ENCODE measurements at regions not wholly inside any gene's neighbourhood (a gene's known extent, or its start where the extent isn't known, plus 50 kb on each side); places are given as distances from the start of the nearest gene placed in this dataset.

GRCh38 chr2:16152928-16153753 lies 212.8 kb downstream of the MYCN start:
- no peak for DNase-seq (ENCODE audit: low read depth)
- TF ChIP-seq CTCF (IDR thresholded peaks at IDR 0.05; ENCODE audit: control insufficient read depth, extremely low read depth, insufficient read depth), result no peak
- no peak overlapping the region for H3K4me3 ChIP-seq (ENCODE audit: low read depth, low read length)

- no peak for TF ChIP-seq CTCF (IDR thresholded peaks at IDR 0.05; ENCODE audit: control insufficient read depth, extremely low read depth, insufficient read depth)
- DNase-seq (ENCODE audit: low read depth), result no peak
- H3K4me3 ChIP-seq (ENCODE audit: low read depth, low read length), result no peak overlapping the region
These were observed 211.9 kb downstream of the MYCN start for GRCh38 chr2:16152071-16152927.

GRCh38 chr2:16151651-16152050 lies 211.3 kb downstream of the MYCN start:
- no peak for DNase-seq (ENCODE audit: low read depth)
- no peak for TF ChIP-seq CTCF (IDR thresholded peaks at IDR 0.05; ENCODE audit: control insufficient read depth, extremely low read depth, insufficient read depth)

GRCh38 chr2:16151281-16151570 lies 210.9 kb downstream of the MYCN start:
- H3K4me3 ChIP-seq (ENCODE audit: low read depth, low read length), result no peak overlapping the region
- TF ChIP-seq CTCF (IDR thresholded peaks at IDR 0.05; ENCODE audit: control insufficient read depth, extremely low read depth, insufficient read depth), result no peak
- no peak for DNase-seq (ENCODE audit: low read depth)

More at GRCh38 chr2:16151651-16152050, 211.3 kb downstream of the MYCN start:
- H3K4me3 ChIP-seq (ENCODE audit: low read depth, low read length), result no peak overlapping the region

- no peak overlapping the region for H3K4me3 ChIP-seq (ENCODE audit: low read depth, low read length)
- DNase-seq (ENCODE audit: low read depth), result no peak
- TF ChIP-seq CTCF (IDR thresholded peaks at IDR 0.05; ENCODE audit: control insufficient read depth, extremely low read depth, insufficient read depth), result no peak
These were observed 210.3 kb downstream of the MYCN start for GRCh38 chr2:16150456-16151280.

GRCh38 chr2:16149349-16150243 lies 209.2 kb downstream of the MYCN start:
- H3K4me3 ChIP-seq (ENCODE audit: low read depth, low read length), result no peak overlapping the region
- no peak for DNase-seq (ENCODE audit: low read depth)
- TF ChIP-seq CTCF (IDR thresholded peaks at IDR 0.05; ENCODE audit: control insufficient read depth, extremely low read depth, insufficient read depth), result no peak

All from LNCaP clone FGC (cell line).